Breast epithelium (tissue), 4 donors: ENCODE measurements at regions not wholly inside any gene's neighbourhood (a gene's known extent, or its start where the extent isn't known, plus 50 kb on each side); places are given as distances from the start of the nearest gene placed in this dataset.

ENCODE experiments used
- DNase-seq, 2 donors: peaks; one replicate each; pipeline ENCODE4 v3.0.0-alpha.2; 2019; ENCODE audit warnings: low spot score in 2 of 2
- H3K27ac ChIP-seq, 2 donors: fragments of 200-600 bp; sonication (generic) in 1 of 2; one replicate each; pipeline ENCODE4 v1.5.1; 2016 to 2019; ENCODE audit warnings: mild to moderate bottlenecking in 1 of 2
- H3K27me3 ChIP-seq, 2 donors: fragments of 200-600 bp; sonication (generic) in 1 of 2; one replicate each; pipeline versions ENCODE4 v1.5.1 to v1.6.0; 2017 to 2019; ENCODE audit warnings: control low read depth in 1 of 2, mild to moderate bottlenecking in 1 of 2
- H3K36me3 ChIP-seq: fragments of 200-600 bp; one replicate; pipeline ENCODE4 v1.5.1; 2019
- H3K4me1 ChIP-seq, 2 donors: fragments of 200-600 bp; sonication (generic); one replicate each; pipeline ENCODE4 v1.5.1; 2016 to 2019; ENCODE audit warnings: control low read depth in 1 of 2
- H3K4me3 ChIP-seq, 3 donors: fragments of 200-600 bp; sonication (generic); 1 replicate in 2 of 3; 2 replicates in 1 of 3; pipeline ENCODE4 v1.5.1; 2016 to 2019; ENCODE audit warnings: mild to moderate bottlenecking in 3 of 3, moderate library complexity in 2 of 3
- H3K9me3 ChIP-seq, 2 donors: fragments of 200-600 bp; sonication (generic) in 1 of 2; one replicate each; pipeline ENCODE4 v1.5.1; 2016 to 2019; ENCODE audit warnings: control low read depth in 1 of 2
- POLR2A ChIP-seq: fragments of 450-650 bp; IDR thresholded peaks from one replicate; pipeline ENCODE4 v1.6.1; 2016; ENCODE audit warnings: antibody characterized with exemption, mild to moderate bottlenecking, moderate library complexity
- POLR2AphosphoS5 ChIP-seq, 3 donors: sonication (generic); formaldehyde crosslinking; IDR thresholded peaks; one replicate each; pipeline ENCODE4 v1.6.1; 2017; ENCODE audit warnings: antibody characterized with exemption in 3 of 3
- intact Hi-C: fragments of 100-400 bp; cut with DNase I; formaldehyde crosslinking; loops from one replicate; pipeline ENCODE4 v1.15.1; 2023; ENCODE audit warnings: low total_unique reads
- TF ChIP-seq, protein P1 (sequence below), 3 donors: fragments of 450-650 bp; IDR thresholded peaks; one replicate each; pipeline ENCODE4 v1.5.1; 2016 to 2017; ENCODE audit warnings: antibody characterized with exemption in 3 of 3, mild to moderate bottlenecking in 3 of 3, moderate library complexity in 3 of 3

DNA sequence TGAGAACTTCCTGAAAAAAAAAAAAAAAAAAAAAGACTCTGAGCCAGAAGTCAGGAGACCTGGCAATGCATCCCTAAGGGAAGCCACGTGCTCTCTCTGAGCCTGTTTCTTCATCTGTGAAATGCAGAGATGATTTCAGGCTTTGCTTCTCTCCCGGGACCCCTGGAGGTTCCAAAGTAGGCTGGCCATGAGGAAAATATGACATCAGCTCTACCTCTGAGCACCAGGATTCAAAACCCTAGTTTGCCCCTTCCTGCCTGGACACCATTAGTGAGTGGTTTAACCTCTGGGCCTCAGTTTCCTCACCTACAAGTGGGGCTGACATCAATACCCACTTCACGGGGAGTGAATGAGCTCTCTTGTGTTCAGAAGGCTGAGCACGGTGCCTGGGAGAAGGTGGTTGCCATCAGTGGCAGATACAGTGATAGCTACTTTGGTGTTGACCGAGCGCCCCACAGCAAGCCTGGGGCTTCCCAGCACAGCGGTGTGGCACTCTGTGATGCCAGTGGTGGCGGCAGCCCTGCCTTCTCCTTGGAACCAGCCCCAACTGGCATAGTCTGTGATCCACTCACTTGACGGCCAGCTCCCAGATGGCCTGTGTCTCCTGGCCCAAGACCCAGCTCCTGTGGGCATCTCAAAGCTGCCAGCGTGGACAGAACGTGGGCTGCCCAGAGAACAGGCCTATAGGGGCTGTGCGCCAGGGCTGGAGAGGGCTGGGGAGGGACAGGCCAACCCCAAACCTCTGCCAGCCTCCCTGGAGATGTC is 153.1 kb upstream of the UNC5B start:
- Histone ChIP-seq H3K9me3 (no peaks in the 10 kb centered on the region), H3K4me3 (no peak overlapping the region), H3K4me1 (no peaks in the 10 kb centered on the region), H3K27ac (no peak overlapping the region), H3K36me3 (no peaks in the 10 kb centered on the region), H3K27me3 (no peaks in the 10 kb centered on the region)
- DNase-seq, result no peak
- intact Hi-C loops, result no loop called here
- TF ChIP-seq, protein P1, sequence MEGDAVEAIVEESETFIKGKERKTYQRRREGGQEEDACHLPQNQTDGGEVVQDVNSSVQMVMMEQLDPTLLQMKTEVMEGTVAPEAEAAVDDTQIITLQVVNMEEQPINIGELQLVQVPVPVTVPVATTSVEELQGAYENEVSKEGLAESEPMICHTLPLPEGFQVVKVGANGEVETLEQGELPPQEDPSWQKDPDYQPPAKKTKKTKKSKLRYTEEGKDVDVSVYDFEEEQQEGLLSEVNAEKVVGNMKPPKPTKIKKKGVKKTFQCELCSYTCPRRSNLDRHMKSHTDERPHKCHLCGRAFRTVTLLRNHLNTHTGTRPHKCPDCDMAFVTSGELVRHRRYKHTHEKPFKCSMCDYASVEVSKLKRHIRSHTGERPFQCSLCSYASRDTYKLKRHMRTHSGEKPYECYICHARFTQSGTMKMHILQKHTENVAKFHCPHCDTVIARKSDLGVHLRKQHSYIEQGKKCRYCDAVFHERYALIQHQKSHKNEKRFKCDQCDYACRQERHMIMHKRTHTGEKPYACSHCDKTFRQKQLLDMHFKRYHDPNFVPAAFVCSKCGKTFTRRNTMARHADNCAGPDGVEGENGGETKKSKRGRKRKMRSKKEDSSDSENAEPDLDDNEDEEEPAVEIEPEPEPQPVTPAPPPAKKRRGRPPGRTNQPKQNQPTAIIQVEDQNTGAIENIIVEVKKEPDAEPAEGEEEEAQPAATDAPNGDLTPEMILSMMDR (IDR thresholded peaks at IDR 0.05), result no peak
- TF ChIP-seq POLR2AphosphoS5 (IDR thresholded peaks at IDR 0.05), result no peak

DNA sequence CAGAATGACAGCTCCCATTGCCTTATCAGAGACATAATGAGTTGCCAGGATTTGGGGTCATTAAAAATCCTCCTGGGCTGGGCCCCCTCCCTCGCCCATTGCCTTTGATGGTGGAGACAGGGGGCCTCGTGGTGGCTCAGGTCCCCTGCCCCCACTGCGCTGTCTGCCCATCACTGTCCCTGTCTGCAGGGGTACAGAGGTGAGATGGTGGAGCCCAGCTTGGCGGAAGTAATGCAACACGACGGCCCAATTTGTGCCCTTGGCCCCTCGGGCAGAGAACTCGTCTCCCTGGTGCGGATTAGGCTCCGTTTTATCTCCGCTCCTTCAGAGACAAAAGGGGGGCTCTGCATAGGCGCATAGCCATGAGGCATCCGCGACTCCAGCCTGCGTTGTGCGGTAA is 152.4 kb upstream of the UNC5B start:
- H3K9me3 ChIP-seq, result no peaks in the 10 kb centered on the region
- no peak overlapping the region for H3K27ac ChIP-seq
- DNase-seq, result no peak
- no peaks in the 10 kb centered on the region for H3K27me3 ChIP-seq
- intact Hi-C loops, result no loop called here
- no peaks in the 10 kb centered on the region for H3K4me1 ChIP-seq
- no peaks in the 10 kb centered on the region for H3K36me3 ChIP-seq
- TF ChIP-seq, protein P1 (IDR thresholded peaks at IDR 0.05), result no peak
- no peak for TF ChIP-seq POLR2A
- no peak for TF ChIP-seq POLR2AphosphoS5 (IDR thresholded peaks at IDR 0.05)
- no peak overlapping the region for H3K4me3 ChIP-seq

DNA sequence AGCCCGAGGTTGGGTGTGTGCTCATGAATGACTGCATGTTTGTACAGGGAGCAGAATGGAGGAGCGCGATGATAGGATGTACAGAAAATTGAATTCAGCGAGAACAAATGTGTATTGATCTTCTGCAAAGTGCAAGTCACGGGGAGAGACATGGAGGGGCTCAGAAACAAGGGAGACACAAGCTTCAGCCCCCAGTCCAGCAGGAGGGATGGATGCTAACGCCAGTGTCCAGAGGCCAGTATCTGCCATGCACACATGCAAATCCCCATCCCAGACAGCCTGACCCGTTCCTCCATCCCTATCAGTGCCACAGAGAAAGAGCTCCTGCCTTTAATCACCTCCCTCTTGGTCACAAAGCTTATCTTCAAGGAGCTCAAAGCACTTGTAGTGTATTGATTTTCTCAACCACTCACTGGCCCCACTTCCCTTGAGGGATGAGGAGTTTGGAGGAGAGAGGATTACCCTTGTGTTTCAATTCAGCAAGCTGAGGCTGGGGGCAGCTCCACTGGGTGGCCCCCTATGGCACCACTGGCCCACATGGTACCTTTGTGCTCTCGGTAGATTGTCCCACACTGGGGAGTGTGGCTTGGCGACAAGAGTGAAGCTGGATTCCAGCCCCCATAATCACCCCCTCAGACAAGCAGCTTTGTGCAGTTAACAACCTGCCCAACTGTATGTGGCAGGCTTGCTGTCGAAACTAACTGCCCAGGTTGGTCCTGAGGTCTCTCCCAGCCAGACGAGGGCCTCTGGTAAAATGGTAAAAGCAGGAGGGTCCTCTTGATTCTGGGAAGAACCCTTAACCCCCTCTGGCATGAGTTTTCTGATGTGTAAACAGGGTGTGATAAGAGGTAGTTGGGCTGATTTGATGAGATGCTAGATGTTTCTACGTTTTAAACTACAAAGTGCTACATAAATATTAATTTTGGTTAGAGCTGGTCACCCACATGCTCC is 151.6 kb upstream of the UNC5B start:
- TF ChIP-seq POLR2A, result no peak
- no peak for TF ChIP-seq POLR2AphosphoS5 (IDR thresholded peaks at IDR 0.05)
- TF ChIP-seq, protein P1 (IDR thresholded peaks at IDR 0.05), result no peak
- Histone ChIP-seq H3K9me3 (no peaks in the 10 kb centered on the region), H3K4me3 (no peak overlapping the region), H3K4me1 (no peaks in the 10 kb centered on the region), H3K27ac (no peak overlapping the region), H3K27me3 (no peaks in the 10 kb centered on the region), H3K36me3 (no peaks in the 10 kb centered on the region)
- no peak for DNase-seq
- intact Hi-C loops, result no loop called here

DNA sequence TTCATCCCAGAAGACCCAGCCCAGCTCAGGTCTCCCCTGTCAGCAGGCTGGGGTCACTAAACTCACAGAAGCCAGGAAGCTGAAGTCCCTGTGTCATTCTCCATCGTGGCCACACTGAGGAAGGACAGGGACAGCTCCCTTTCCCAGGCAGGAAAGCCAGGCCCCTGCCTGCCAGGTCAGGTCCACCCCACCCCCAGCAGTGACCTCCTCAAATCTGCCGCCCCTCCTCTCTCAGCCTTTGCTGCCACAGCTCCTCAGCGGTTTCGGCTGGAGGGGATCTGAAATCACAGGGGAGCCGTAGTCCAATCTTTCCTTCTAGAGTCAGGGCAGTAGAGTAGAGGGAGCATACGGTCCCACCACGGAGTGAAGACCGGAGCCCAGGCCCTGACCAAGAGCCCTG is 150.9 kb upstream of the UNC5B start:
- H3K27ac ChIP-seq, result no peak overlapping the region
- H3K27me3 ChIP-seq, result no peaks in the 10 kb centered on the region
- TF ChIP-seq, protein P1 (IDR thresholded peaks at IDR 0.05), result no peak
- TF ChIP-seq POLR2AphosphoS5 (IDR thresholded peaks at IDR 0.05) (no peak), POLR2A (no peak)
- H3K4me3 ChIP-seq, result no peak overlapping the region
- H3K36me3 ChIP-seq, result no peaks in the 10 kb centered on the region
- no peak for DNase-seq
- intact Hi-C loops, result no loop called here
- no peaks in the 10 kb centered on the region for H3K4me1 ChIP-seq
- no peaks in the 10 kb centered on the region for H3K9me3 ChIP-seq

DNA sequence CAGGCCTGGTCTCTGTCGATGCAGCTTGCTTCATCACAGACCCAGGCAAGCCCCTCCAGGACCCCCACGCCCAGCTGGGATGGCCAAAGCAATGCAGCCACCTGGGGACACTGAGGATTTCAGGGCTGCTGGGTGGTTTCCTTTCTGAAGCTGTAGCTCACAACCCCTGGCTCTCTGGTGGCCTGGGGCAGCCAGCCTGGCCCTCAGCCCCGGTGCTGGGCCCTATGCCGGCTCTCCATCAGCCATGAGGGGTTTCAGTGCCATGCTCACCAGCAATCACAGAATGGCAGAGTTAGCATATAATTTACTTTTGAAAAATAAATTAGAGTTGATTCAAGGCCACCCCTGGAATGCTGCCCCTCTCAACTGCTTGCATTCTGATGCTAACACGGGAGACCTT is 150.2 kb upstream of the UNC5B start:
- Histone ChIP-seq H3K27me3 (no peaks in the 10 kb centered on the region), H3K9me3 (no peaks in the 10 kb centered on the region), H3K36me3 (no peaks in the 10 kb centered on the region), H3K4me1 (no peaks in the 10 kb centered on the region), H3K27ac (no peak overlapping the region), H3K4me3 (no peak overlapping the region)
- intact Hi-C loops, result no loop called here
- no peak for DNase-seq
- TF ChIP-seq, protein P1 (IDR thresholded peaks at IDR 0.05), result no peak
- TF ChIP-seq POLR2AphosphoS5 (IDR thresholded peaks at IDR 0.05), result no peak
- TF ChIP-seq POLR2A, result no peak
